ENCODE measurements at regions not wholly inside any gene's neighbourhood (a gene's known extent, or its start where the extent isn't known, plus 50 kb on each side); places are given as distances from the start of the nearest gene placed in this dataset.

- H3K4me1 ChIP-seq (ENCODE audit: insufficient read depth, low read length): no peaks in the 10 kb centered on the region; the same call in 1 of the 2 replicates
- H2BK12ac ChIP-seq (ENCODE audit: insufficient read length, low read depth, low read length): no peak overlapping the region
- no peak overlapping the region for H3T11ph ChIP-seq (ENCODE audit: low read length)
- Mint-ChIP-seq H3K4me3 (no peak overlapping the region), H3K4me1 (peaks cover 4 to 5% of the 10 kb centered on the region in 2 experiments; a peak in 3 of 4 replicates), H3K9me3 (no peaks in the 10 kb centered on the region), H3K36me3 (ENCODE audit: insufficient read depth in 1 of 3, low read depth in 3 of 3) (no peaks in the 10 kb centered on the region), H3K27me3 (ENCODE audit: low read depth) (no peaks in the 10 kb centered on the region), H3K27ac (no peak overlapping the region)
- no CpG with 5 or more reads among the region's 2 CpGs for WGBS (ENCODE audit: extremely low coverage, insufficient read length, low lambda C conversion rate)
- no peaks in the 10 kb centered on the region for H3K79me2 ChIP-seq (ENCODE audit: insufficient read depth, low read length)
- H3K27me3 ChIP-seq (ENCODE audit: insufficient read depth, low read length): no peaks in the 10 kb centered on the region
- no peaks in the 10 kb centered on the region for H3K9me3 ChIP-seq (ENCODE audit: control insufficient read depth, low read depth, low read length)
- H3K27ac ChIP-seq (ENCODE audit: insufficient read length, low read depth, low read length): no peak overlapping the region
- no peak overlapping the region for H4K91ac ChIP-seq (ENCODE audit: insufficient read length, low read depth, low read length)
- no peak overlapping the region for H2AFZ ChIP-seq (ENCODE audit: low read length)
- H3K4me2 ChIP-seq (ENCODE audit: insufficient read depth, insufficient read length, low read length): no peak overlapping the region
- H3K9ac ChIP-seq (ENCODE audit: extremely low read depth, insufficient read length, low read length): no peak overlapping the region
- no peak overlapping the region for H3K4ac ChIP-seq (ENCODE audit: low read depth, low read length)
- H2BK120ac ChIP-seq (ENCODE audit: low read depth, low read length, poor library complexity, severe bottlenecking): no peak overlapping the region
- H4K8ac ChIP-seq (replicated peaks; ENCODE audit: insufficient read length, low read depth, low read length): no peak overlapping the region
- H4K5ac ChIP-seq (ENCODE audit: insufficient read length, low read depth, low read length): no peak overlapping the region
- no peaks in the 10 kb centered on the region for H3K79me1 ChIP-seq (ENCODE audit: insufficient read depth, low read depth, low read length, poor library complexity, severe bottlenecking)
- no peak for TF ChIP-seq CTCF (conservative IDR thresholded peaks at IDR 0.05)
- no peak overlapping the region for H3K56ac ChIP-seq (ENCODE audit: insufficient read length, low read depth, low read length)
- no peak overlapping the region for H3K14ac ChIP-seq (ENCODE audit: insufficient read depth, low read length)
- H2BK20ac ChIP-seq (ENCODE audit: low read depth, low read length, poor library complexity, severe bottlenecking): no peak overlapping the region
- no peak overlapping the region for H2BK5ac ChIP-seq (ENCODE audit: insufficient read length, low read length)
- no peaks in the 10 kb centered on the region for H4K20me1 ChIP-seq (ENCODE audit: control insufficient read depth, insufficient read depth, insufficient read length)
- no peaks in the 10 kb centered on the region for H3K23me2 ChIP-seq (ENCODE audit: insufficient read length, low read depth, low read length, poor library complexity, severe bottlenecking)
- no peak overlapping the region for H3K23ac ChIP-seq (ENCODE audit: insufficient read length, low read depth, low read length)
- no peak for DNase-seq
- no peak overlapping the region for H3K18ac ChIP-seq (ENCODE audit: insufficient read length, low read depth, low read length)
- H2AK5ac ChIP-seq (ENCODE audit: insufficient read length, low read length): no peak overlapping the region
- H2BK15ac ChIP-seq (ENCODE audit: low read depth, low read length): no peak overlapping the region
These were observed 350.3 kb downstream of the AASDHPPT start for GRCh38 chr11:106427736-106428135.

Measured in H9 (cell line).